HG03095 (cell line): ENCODE measurements at regions not wholly inside any gene's neighbourhood (a gene's known extent, or its start where the extent isn't known, plus 50 kb on each side); places are given as distances from the start of the nearest gene placed in this dataset.
"Not testable (repeated sequence)": the region's sequence is repeated elsewhere in the genome, so short reads cannot be mapped to it uniquely, and the experiment has no call there.

Experiments used
- ATAC-seq: cut with Tn5 transposase; IDR thresholded peaks from one replicate; pipeline ENCODE4 v1.9.1; 2021; ENCODE audit warnings: moderate library complexity; ENCODE audit not compliant: unreplicated experiment

DNA sequence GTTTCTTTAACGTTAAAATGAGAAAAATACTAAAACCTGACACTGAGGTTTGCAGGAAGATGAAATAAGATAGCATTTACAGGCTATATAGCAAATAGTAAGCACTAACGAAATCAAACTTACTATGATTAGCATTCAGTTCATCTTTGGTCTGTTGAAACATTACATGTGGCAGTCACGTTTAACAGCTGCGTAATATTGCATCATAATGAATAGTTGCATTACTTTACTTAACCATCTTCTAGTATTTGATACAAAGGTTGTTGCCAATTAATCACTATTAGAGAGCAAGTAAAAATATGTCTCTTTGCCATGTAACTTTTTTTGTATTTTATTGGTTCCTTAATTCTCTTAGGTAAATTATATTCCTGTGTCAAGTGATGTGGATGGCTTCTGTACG is 131.8 kb upstream of the GHITM start:
- ATAC-seq: no peak

GRCh38 chr10:84008878-84009277 is 130.4 kb upstream of the GHITM start:
- no peak for ATAC-seq

DNA sequence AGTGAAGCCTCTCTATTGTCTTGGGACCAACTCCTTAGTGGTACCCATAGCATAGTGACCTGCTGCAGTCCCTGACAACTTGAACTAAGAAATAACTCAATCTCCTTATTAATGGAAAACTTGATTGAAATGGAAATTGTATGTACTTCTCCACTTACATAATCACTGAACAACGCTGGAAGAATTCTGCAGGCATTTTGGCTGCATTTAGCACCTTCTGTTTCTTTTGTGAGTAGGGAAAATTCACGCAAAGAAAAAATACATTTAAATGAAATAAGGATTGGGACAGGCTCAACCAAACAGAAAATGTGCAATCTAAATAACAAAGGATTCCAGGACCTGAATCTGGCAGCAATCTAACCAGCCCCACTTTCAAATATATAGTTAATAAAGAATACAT is 126.9 kb upstream of the GHITM start:
- ATAC-seq: no peak

DNA sequence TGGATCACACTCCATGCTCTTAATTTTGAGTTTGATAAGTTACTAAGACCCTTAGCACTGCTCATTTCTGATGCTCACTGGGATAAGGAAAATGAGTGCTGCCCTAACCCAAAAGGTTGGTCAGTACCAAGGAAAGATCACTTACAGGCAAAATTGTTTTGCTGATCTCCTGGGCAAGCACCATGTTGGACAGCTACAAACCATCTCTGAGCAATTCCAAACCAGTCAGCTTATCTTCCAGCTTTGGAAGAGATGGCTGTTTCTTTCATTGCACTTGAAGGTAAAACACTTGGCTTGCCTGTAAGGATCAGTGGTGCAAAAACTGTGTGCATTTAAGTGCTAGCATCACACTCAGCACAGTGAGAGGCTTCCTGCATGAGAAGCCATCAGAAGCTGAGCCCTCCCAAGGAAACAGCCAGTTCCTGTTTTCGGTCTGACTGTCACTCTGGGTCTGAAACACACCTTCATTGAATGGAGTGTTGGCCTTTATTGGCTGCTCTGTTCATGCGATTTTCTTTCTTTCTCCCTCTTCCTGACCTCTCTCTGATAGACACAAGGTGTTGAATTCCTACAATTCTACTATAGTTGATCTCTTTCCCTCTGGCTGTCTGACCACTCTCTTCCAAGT is 126.4 kb upstream of the GHITM start:
- ATAC-seq: peak; percentile 98

GRCh38 chr10:84015877-84016595 is 123.3 kb upstream of the GHITM start:
- ATAC-seq: no peak

DNA sequence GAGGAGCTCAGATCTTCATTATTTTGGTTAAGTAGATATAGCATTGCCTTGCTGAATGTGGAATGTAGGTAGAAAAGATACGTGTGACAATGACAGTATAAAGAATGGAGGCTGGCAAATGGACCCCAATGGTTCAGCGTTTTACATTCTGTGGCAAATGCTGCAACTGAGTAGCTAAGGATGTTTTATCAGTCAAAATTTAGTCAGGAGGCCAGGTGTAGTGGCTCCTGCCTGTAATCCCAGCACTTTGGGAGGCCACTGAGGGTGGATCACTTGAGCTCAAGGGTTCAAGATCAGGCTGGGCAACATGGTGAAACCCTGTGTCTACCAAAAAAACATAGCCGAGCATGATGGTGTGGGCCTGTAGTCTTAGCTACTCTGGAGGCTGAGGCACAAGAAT is 120.5 kb upstream of the GHITM start:
- no peak for ATAC-seq

- ATAC-seq: not testable (repeated sequence)
Observed at GRCh38 chr10:84019854-84020458, 119.4 kb upstream of the GHITM start.

DNA sequence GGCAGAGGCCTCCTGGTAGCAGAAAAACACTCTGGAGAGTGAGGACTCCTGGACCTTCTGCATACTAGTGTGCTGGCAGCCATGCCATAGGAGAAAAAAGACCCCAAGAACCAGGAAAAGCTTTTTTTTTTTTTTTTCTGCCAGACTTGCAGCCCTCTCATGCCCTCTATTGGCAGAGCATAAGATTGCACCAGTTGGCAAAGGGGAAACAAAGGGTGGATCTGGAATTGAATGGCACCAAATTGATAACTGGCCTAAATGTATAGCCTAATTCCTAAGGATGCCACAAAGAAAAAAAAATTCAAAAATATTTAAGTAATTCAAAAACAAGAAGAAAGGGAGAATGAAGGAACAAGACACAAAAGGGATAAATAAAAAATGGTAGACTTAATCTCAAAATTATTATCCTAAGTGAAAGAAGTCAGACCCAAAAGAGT is 112.5 kb upstream of the GHITM start:
- no peak for ATAC-seq

- ATAC-seq: no peak
Observed at GRCh38 chr10:84029840-84030239, 109.5 kb upstream of the GHITM start.

GRCh38 chr10:84038035-84038434 is 101.3 kb upstream of the GHITM start:
- no peak for ATAC-seq

GRCh38 chr10:84039957-84040356 is 99.4 kb upstream of the GHITM start:
- no peak for ATAC-seq

DNA sequence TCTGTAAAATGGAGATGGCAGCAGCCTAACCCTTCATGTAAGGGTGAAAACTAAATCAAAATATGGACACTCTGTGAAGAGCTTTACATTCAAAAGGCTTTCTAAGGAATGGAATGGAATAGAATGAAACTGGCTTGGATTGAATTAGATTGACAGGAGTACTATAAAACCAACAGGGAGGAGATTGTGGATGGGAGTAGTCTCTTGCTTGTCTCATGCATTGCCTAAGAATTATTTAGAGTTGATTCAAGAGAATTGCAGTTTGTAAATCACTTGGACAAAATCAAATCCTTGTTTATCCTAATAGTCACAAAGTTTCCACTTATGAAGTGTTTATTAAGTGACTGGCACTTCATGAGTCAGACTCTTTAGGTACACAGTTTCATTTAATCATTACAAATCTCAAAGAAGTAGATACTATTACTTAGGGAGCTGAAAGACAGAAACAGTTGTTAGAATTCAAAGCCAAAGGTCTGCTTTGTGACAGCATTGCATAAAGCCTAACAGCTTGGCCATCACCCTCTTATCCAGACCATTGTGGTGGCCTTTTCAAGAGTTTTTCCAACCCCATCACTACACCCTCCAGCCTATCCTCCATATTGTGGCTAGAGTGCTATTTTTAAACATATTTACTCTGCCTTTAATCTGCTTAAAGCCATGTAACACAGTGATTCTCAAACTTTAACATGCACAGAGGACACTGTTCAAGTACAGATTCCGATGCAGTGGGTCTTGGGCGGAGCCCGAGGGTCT is 91.9 kb upstream of the GHITM start:
- no peak for ATAC-seq

DNA sequence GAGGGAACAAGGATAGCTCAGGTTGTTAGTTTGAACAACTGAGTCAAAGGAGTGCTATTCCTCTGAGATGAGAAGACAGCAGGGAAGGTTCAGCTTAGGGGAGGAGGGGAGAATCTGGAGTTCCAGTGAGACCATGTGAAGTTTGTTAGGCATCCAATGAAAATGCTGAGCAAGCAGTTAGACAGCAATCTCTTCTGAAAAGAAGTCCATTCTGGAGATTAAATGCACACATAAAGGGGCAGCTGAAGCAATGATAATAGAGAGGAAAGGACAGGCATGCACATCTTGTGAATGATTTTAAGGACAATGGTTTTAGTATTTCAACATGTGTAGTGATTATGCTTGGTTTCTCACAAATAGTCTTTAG is 89.7 kb upstream of the GHITM start:
- no peak for ATAC-seq

DNA sequence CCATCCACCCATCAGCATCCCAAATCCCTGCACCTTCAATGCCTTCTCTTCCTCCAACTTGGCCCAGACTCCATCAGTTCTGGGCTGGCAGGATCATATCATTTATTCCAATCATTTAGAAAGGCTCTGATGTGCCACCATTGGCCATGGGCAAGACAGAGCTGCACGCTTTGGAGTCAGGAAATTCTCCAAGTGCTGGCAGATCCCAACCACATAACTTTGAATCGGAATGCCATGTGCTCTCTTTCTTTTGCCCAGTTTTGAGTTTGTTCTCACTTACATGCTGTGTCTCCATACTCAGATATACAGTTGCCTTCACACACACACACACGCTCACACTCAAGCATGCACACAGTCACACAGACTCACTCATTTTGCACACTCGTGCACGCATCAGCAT is 85.7 kb upstream of the GHITM start:
- ATAC-seq: no peak

DNA sequence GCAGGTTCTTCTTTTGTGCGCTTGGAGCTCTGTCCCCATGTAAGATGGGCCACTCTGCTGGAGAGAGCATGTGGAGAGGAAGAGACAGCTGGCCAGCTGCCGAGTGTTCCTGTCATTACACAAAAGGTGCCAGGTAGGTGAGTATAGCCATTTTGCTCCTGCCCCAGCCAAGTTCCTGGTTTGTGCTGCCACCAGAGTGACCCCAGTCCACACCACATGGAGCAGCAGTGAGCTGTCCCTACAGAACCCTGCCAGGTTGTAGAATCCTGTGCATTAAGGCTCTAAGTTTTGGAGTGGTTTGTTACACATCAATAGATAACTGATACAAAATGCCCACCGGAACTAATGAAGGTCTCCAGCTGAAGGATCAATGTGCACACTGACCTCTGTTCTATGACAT is 84.6 kb upstream of the GHITM start:
- no peak for ATAC-seq

GRCh38 chr10:84059526-84059925 is 79.8 kb upstream of the GHITM start:
- ATAC-seq: no peak

GRCh38 chr10:84063440-84063839 is 75.9 kb upstream of the GHITM start:
- no peak for ATAC-seq

GRCh38 chr10:84065804-84066601 is 73.3 kb upstream of the GHITM start:
- ATAC-seq: no peak

DNA sequence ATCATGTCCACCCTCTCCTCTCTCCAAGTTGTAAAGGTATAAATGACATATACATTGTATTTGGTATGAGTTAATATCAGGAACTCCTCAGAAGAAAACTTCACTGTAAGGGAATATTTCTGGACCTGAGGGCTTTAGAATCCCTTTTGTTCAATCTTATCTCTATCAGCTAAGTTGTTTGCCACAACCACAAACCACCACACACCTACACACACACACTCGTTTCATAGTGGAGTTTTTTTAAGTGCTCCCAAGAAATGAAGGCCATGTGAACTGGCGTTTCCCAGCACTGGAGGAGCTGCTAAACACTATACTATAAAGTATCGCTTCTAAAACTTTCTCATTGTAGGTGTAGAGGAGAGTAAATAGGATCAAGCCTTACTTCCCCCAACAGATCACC is 64.8 kb upstream of the GHITM start:
- no peak for ATAC-seq

DNA sequence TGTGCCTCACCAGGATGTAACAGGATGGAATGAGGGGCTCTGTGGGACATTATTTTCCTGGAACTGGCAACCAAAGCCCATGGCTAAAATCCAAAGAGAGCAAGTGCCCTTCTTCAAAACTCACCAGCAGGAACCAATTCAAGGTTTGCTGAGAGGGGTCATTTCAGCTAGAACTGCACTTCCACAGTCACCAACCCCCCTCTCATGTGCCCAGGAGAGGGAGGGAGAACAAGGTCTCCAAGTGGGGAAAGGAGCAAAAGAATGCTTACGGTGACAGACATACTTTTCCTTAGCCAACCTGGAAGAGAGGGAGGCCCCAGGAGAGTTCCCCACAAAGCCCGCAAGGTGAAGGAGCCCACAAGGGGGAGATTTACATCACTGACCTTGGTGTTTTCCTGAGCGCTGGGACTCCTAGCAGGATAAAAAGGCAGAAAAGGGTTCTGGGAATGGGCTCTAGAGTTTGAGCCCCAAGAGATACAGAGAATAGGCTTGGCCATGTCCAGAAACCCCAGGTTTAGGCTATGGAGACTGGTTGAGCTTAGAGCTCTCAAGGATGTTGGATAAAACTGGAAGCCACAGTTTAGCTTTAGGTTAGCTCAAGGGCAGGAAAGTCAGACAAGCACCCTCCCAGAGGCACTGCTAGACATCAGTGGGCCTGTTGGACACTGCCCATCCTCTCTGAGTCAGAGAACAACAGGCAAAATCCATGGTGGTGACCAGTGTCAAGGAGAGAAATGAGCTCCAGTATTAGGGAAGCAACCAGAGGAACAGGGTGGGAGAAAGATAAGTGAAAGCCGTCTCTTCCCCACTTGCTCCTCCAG is 63.9 kb upstream of the GHITM start:
- ATAC-seq: no peak
